GM06990 (cell line): ENCODE measurements at regions not wholly inside any gene's neighbourhood (a gene's known extent, or its start where the extent isn't known, plus 50 kb on each side); places are given as distances from the start of the nearest gene placed in this dataset.

Experiments used
- DNase-seq: peaks from one replicate; pipeline ENCODE4 v3.0.0-alpha.2; 2011; ENCODE audit not compliant: insufficient read length; ENCODE audit errors: extremely low read depth
- H3K27me3 ChIP-seq: replicated peaks from 2 replicates; pipeline ENCODE4 v1.6.0; 2011; ENCODE audit warnings: low read length; ENCODE audit not compliant: control insufficient read depth, insufficient read depth
- H3K36me3 ChIP-seq: 2 replicates; pipeline ENCODE4 v1.5.1; 2011; ENCODE audit warnings: low read length; ENCODE audit not compliant: control insufficient read depth, insufficient read depth
- H3K4me3 ChIP-seq: replicated peaks from 2 replicates; pipeline ENCODE4 v1.5.1; 2011; ENCODE audit warnings: low read depth, mild to moderate bottlenecking, control low read depth, low read length
- CTCF ChIP-seq: IDR thresholded peaks from 2 replicates; pipeline ENCODE4 v1.5.1; 2011; ENCODE audit warnings: low read length, control low read depth, mild to moderate bottlenecking, inconsistent platforms; ENCODE audit not compliant: insufficient read depth, poor library complexity, severe bottlenecking

GRCh38 chr3:146747928-146748327 is 142.8 kb upstream of the PLSCR5 start:
- no peak overlapping the region for H3K4me3 ChIP-seq
- no peaks in the 10 kb centered on the region for H3K27me3 ChIP-seq
- DNase-seq, result no peak
- no peaks in the 10 kb centered on the region for H3K36me3 ChIP-seq
- TF ChIP-seq CTCF, result no peak

GRCh38 chr3:146747051-146747450 is 141.9 kb upstream of the PLSCR5 start:
- H3K36me3 ChIP-seq, result no peaks in the 10 kb centered on the region
- no peak for DNase-seq
- TF ChIP-seq CTCF, result no peak
- no peaks in the 10 kb centered on the region for H3K27me3 ChIP-seq
- H3K4me3 ChIP-seq, result no peak overlapping the region

- H3K4me3 ChIP-seq, result no peak overlapping the region
- TF ChIP-seq CTCF, result no peak
- H3K27me3 ChIP-seq, result no peaks in the 10 kb centered on the region
- DNase-seq, result no peak
- H3K36me3 ChIP-seq, result no peaks in the 10 kb centered on the region
Observed at GRCh38 chr3:146746190-146746589, 141.0 kb upstream of the PLSCR5 start.

GRCh38 chr3:146739203-146739671 is 134.1 kb upstream of the PLSCR5 start:
- no peaks in the 10 kb centered on the region for H3K36me3 ChIP-seq
- DNase-seq, result no peak
- TF ChIP-seq CTCF, result no peak
- H3K4me3 ChIP-seq, result no peak overlapping the region
- H3K27me3 ChIP-seq, result no peaks in the 10 kb centered on the region

GRCh38 chr3:146732325-146732724 is 127.2 kb upstream of the PLSCR5 start:
- TF ChIP-seq CTCF, result no peak

GRCh38 chr3:146715170-146715569 is 110.0 kb upstream of the PLSCR5 start:
- Histone ChIP-seq H3K36me3 (no peaks in the 10 kb centered on the region), H3K4me3 (no peak overlapping the region), H3K27me3 (no peaks in the 10 kb centered on the region)
- no peak for DNase-seq
- TF ChIP-seq CTCF, result no peak

More at GRCh38 chr3:146732325-146732724, 127.2 kb upstream of the PLSCR5 start:
- Histone ChIP-seq H3K36me3 (no peaks in the 10 kb centered on the region), H3K4me3 (no peak overlapping the region), H3K27me3 (no peaks in the 10 kb centered on the region)
- no peak for DNase-seq
